VCaP (cell line): ENCODE measurements at regions not wholly inside any gene's neighbourhood (a gene's known extent, or its start where the extent isn't known, plus 50 kb on each side); places are given as distances from the start of the nearest gene placed in this dataset.

ENCODE experiments used
- H3K27ac ChIP-seq: fragments of 450-650 bp; 2 replicates; pipeline ENCODE4 v1.5.1; 2017
- CTCF ChIP-seq: fragments of 450-650 bp; conservative IDR thresholded peaks from 2 replicates; pipeline ENCODE4 v1.5.1; 2017; ENCODE audit warnings: mild to moderate bottlenecking, moderate library complexity

- TF ChIP-seq CTCF, result no peak
Measured at GRCh38 chr10:58010073-58010702, 257.5 kb downstream of the IPMK start.

GRCh38 chr10:58003945-58004344 lies 263.7 kb downstream of the IPMK start:
- H3K27ac ChIP-seq, result no peak overlapping the region
- TF ChIP-seq CTCF, result no peak

More at GRCh38 chr10:58010073-58010702, 257.5 kb downstream of the IPMK start:
- no peak overlapping the region; the same call in 1 of the 2 replicates for H3K27ac ChIP-seq

- H3K27ac ChIP-seq, result no peak overlapping the region
- no peak for TF ChIP-seq CTCF
Measured at GRCh38 chr10:58001159-58001558, 266.5 kb downstream of the IPMK start.

GRCh38 chr10:57996536-57996935 lies 271.2 kb downstream of the IPMK start:
- H3K27ac ChIP-seq, result no peak overlapping the region
- TF ChIP-seq CTCF, result no peak

- no peak overlapping the region for H3K27ac ChIP-seq
- TF ChIP-seq CTCF, result no peak
Measured at GRCh38 chr10:57993302-57993701, 274.4 kb downstream of the IPMK start.

GRCh38 chr10:57992321-57993077 lies 275.2 kb downstream of the IPMK start:
- H3K27ac ChIP-seq, result no peak overlapping the region
- TF ChIP-seq CTCF, result no peak

- TF ChIP-seq CTCF, result no peak
- H3K27ac ChIP-seq, result no peak overlapping the region
Measured at GRCh38 chr10:57988964-57989363, 278.7 kb downstream of the IPMK start.
